ENCODE measurements at regions not wholly inside any gene's neighbourhood (a gene's known extent, or its start where the extent isn't known, plus 50 kb on each side); places are given as distances from the start of the nearest gene placed in this dataset.

DNA sequence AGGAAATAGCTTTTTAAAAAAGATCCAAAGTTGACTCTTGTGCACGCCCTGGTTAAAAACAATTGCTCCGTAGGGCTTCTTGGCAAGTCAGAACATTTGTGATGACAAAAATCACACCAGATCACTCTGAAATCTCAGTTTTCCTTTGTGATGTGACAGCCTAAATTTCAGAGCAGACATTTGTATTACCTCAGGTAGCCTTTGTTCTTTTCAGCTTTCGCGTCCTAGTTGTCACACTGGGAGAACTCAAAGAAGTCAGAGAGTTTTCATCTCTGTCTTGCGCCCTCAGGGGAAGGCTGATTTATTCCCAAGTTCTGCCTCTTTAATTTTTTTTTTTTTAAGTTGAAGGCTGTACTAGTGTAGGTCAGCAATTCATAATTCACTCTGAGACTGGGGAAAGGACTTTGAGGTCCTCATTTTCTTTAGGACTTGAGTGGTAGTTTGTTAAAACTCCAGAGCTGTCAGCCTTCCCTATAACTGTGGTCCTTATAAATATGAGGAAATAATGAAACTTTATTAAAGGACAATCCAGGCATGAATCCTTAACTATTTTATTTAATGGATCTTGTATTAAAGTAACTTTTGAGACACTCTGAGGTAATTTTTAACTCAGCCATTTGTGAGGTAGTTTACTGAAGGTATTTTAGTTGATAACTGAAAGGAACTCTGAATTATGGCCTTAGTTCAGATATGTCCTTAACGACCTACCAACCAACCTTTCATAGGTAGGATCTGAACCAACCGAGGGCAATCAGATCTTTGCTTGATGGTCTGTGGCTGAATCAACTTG, 525.1 kb upstream of the FAM98A start:
- peak; percentile 37 for DNase-seq

- no peak for DNase-seq
Measured at GRCh38 chr2:34121076-34121475, 522.0 kb upstream of the FAM98A start.

- DNase-seq, result no peak
Measured at GRCh38 chr2:34115076-34115475, 516.0 kb upstream of the FAM98A start.

DNA sequence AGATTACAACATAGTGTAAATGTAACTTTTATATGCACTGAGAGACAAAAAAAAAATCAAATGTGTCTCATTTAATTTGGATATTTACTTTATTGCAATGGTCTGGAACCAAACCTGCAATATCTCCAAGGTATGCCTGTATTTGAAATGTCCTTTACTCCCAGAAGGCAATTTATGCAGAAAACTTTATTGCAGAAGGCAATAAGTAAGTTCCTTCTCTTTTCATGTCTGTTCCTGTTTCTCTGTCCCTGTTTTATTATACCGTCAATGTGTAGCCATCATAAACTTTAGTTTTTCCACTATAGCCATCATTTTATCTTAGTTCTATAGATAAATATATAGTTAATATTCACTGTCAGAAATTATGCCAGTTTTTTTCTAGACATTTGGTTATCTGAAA, 513.1 kb upstream of the FAM98A start:
- DNase-seq, result no peak

DNA sequence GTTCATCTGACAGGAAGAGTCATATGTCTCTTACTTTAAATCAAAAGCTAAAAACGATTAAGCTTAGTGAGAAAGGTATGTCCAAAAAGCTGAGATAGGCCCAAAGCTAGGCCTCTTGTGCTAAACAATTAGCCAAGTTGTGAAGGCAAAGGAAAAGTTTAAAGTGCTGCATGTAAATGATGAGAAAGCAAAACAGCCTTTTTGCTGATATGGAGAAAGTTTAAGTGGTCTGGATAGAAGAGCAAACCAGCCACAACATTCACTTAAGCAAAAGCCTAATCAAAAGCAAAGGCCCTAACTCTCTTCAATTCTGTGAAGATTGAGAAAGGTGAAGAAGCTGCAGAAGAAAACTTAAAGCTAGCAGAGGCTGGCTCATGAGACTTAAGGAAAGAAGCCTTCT, 511.3 kb upstream of the FAM98A start:
- no peak for DNase-seq

DNA sequence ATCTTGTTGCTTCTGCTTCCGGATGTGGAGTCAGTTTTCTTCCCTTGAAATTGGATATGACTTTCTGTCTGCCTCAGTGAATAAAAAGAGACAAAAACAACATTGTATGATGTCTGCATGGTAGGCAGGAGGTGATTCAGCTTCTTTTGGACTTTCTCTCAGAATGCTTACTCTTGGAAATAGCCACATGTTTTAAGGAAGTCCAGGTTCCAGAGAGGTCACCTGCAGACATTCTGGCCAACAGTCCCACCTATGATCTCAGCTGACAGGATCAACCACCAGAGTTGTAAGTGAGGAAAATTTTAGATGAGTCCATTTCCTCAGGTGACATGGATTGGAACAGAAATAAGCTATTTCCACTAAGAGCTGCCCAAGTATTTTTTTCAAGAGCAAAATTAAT, 508.7 kb upstream of the FAM98A start:
- DNase-seq, result no peak

GRCh38 chr2:34105006-34105767, 506.1 kb upstream of the FAM98A start:
- peak; percentile 75 for DNase-seq

DNA sequence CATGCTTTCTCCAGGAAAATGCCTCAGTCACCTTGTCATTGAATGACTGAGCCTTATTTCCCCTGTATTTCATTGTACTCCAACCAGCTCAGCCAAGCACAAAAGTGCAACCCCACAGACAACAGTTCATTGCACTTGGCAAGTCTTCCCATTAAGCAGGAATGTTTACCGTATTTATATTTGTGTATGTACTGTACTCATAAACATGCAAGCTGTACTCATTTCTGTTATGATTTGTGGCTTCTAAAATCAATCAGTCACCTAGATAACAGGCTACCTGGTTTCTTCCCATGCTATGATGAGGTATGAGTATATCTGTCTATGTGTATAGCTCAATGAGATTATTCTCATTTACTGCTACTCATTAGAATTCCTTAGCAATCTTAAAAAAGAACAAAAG, 505.5 kb upstream of the FAM98A start:
- DNase-seq, result peak; percentile 80

- DNase-seq, result no peak
Measured at GRCh38 chr2:34103437-34103836, 504.3 kb upstream of the FAM98A start.

GRCh38 chr2:34102339-34102738, 503.2 kb upstream of the FAM98A start:
- peak; percentile 68 for DNase-seq

DNA sequence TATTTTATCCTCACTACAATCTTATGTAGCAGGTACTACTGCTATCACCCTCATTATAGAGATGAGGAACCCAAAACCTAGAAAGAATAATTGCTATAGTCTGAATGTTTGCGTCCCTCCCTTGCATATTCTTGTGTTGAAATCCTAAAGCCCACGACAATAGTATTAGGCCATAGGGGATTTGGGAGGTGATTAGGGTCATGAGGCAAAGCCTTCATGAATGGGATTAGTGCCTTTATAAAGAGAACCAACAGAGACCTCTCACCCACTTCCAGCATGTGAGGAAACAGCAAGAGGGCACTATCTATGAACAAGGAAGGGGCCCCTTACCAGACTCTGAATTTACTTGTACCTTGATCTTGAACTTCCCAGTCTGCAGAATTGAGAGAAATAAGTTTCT, 500.3 kb upstream of the FAM98A start:
- DNase-seq, result no peak

DNA sequence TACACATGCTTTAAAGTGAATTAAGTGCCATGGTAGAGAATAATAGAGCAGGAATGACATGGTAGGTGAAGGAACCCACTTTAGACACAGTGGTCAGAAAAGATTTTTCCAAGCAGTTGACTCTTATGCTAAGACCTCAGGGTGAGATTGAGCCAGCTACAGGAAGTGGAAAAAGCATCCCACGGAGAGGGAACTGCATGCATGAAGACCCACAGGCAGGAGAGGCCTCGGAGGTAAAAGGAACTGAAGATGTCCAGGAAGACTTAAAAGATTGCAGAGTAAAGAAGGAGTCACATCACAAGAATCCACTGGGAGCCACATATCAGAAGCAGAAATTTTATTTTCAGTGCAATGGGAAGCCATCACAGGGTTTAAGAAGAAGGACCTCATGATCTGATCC, 499.2 kb upstream of the FAM98A start:
- DNase-seq, result peak; percentile 8

GRCh38 chr2:34096562-34097171, 497.6 kb upstream of the FAM98A start:
- DNase-seq, result peak; percentile 75

DNA sequence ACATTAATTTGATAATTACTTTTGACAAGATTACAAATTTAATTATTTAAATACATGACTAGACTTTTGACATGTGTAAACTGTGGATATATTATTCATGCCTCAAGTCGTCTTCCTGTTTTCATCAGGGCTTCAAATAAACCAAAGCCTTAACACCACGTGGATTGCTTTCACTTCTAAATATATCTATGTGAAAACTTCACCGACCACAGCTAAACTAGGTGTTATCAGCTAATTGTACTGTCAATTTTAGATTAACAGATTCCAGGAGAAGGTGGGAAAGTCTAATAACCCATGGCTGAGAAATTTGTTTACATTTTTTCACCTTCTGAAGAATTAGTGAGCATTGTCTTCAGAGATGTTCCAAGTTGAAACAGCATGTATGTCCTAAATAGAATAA, 494.7 kb upstream of the FAM98A start:
- no peak for DNase-seq

DNA sequence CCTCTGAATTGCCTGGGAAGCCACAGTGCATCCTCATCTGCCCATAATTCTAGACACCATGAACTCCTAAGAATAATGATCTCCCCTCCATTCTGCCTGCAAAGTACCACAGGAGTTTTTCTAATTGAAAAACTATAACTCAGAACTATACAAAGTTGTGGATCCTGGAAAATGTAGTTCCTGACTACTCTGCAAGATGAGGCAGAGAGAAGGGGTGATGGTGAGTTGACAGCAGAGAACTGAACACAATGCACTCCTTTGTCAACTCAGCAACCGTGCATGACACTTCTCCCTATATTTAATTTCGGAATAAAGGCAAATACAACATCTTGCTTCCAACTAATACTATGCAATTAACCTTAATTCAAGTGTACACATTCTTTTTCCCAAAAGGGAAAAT, 471.1 kb upstream of the FAM98A start:
- DNase-seq, result no peak

DNA sequence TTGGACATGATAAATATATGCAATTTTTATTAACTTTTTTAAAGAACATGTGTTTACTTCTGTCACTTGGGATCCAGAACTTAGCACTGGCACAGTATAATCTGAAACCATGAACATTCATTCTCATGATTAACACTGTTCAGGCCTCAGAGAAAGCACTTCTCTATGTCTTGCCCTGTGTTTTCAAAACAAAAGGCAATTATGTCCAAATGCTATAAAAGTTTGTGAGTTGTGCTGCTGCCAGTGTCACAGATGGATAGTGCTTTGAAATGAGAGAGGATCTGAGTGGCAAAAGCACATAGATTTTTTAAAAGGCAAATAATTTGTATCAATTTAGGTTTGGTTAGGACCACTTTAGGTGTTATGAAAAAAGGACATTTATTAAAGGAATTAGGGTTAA, 470.5 kb upstream of the FAM98A start:
- no peak for DNase-seq

GRCh38 chr2:34050413-34050812, 451.3 kb upstream of the FAM98A start:
- DNase-seq, result no peak

GRCh38 chr2:34045101-34045655, 446.1 kb upstream of the FAM98A start:
- DNase-seq, result no peak

GRCh38 chr2:34037886-34038285, 438.8 kb upstream of the FAM98A start:
- DNase-seq, result no peak

DNA sequence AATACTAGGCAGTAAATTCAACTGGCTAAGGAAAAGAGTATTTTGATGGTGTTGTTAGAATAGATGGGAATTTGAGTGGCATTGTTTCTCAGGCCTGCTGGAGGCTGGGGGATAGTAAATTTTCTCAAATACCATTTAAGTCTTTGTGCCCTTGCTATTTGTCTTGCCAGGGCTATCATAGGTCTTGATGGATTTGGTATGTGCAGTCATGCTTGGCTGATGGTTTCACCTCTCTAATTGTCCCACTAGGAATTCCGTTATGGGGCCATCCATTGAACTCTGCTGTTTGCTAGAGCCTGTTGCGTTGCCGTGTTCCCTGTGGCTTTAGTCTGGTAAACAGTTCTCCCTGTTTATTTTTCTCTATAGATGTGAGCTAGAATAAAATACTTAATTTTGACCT, 438.1 kb upstream of the FAM98A start:
- DNase-seq, result no peak

DNA sequence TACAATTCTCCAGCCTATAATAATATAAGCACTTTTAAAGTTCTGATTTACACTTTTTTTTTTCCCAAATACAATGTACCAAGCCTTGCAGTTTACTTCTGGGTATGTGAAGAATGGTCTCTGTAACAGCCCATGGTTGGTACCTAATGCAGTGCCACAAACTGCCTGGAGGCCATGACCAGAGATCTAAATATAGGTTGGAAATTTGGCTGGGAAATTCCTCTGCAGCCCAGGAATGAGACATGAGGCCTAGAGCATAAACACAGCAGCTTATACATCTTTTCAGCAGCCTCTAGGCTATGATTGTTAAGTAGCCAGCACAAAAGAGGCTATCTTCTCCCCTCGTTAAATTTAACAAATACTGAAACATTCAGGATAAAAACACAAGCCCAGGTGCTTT, 432.0 kb upstream of the FAM98A start:
- no peak for DNase-seq

DNA sequence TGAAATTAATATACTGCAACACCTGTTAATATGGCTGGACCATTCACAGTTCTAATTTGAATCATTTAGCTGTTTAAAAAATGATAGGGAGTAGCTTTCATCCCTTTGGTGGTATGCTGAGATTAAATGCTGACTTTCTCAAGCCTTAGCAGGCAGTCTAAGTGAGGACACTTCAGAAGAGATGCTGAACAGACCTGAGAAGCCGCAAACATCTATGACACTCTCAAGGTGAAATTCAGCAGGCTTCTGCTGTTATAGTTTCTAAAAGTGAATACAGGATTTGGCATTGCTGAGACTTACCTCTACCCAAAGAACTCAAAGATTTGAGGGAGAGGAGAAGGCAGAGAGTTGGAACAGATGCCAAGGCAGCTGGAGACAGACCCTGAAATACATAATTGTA, 431.2 kb upstream of the FAM98A start:
- no peak for DNase-seq

DNA sequence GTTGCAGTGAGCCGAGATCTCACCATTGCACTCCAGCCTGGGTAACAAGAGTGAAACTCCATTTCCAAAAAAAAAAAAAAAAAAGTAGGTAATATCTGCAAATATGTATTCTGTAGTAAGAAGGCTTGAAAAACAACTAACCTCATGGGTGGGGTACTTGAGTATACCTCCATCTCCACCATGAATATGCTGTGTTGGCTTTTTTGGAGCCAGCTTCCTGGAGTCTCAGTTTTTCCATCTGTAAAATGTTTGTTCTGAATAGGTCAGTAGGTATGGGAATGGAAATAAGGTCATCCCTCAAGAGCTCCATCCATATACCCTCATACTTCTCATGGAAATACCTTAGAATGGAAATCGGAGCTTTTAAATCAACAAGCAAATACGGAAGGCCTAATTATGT, 430.0 kb upstream of the FAM98A start:
- no peak for DNase-seq

- DNase-seq, result no peak
Measured at GRCh38 chr2:34025196-34025595, 426.1 kb upstream of the FAM98A start.

Measured in kidney glomerular epithelial cell (primary cell).